Panc1 (cell line): ENCODE measurements at regions not wholly inside any gene's neighbourhood (a gene's known extent, or its start where the extent isn't known, plus 50 kb on each side); places are given as distances from the start of the nearest gene placed in this dataset.

Experiments
- POLR2AphosphoS5 ChIP-seq: IDR thresholded peaks from 2 replicates; pipeline ENCODE4 v1.6.1; 2012; ENCODE audit warnings: mild to moderate bottlenecking, low read depth, low read length, moderate library complexity
- TCF7L2 ChIP-seq: IDR thresholded peaks from 2 replicates; pipeline ENCODE4 v1.6.1; 2011; ENCODE audit warnings: mild to moderate bottlenecking, low read depth, low read length, inconsistent platforms
- TF ChIP-seq, protein P1 (sequence below): fragments of 450-650 bp; IDR thresholded peaks from 2 replicates; pipeline ENCODE4 v1.5.1; 2017; ENCODE audit warnings: mild to moderate bottlenecking
- TF ChIP-seq, protein P2 (sequence below), 2 experiments: IDR thresholded peaks; 2 replicates each; pipeline ENCODE4 v1.6.1; 2011 to 2012; ENCODE audit warnings: low read depth in 2 of 2, control low read depth in 1 of 2, low read length in 1 of 2, mild to moderate bottlenecking in 1 of 2, moderate library complexity in 1 of 2; ENCODE audit not compliant: insufficient read depth in 1 of 2

DNA sequence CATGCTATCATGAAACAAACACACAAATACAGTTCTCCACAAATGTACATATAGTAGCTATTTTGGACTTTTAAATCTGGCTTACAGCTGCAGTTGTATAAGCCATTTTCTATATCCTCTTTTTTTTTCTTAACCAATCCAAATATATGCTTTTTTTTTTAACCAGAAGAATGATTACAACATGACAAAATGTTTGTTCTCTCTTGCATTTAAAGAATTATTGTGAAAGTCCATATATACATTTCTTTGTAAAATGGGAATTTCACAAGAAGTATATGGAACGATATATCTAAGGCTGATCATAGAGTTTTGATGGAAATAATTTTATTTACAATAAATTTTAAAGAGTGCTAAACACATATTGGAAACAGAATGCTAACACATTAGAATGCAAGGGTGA lies 95.6 kb downstream of the CD200R1L start:
- TF ChIP-seq, protein P1, sequence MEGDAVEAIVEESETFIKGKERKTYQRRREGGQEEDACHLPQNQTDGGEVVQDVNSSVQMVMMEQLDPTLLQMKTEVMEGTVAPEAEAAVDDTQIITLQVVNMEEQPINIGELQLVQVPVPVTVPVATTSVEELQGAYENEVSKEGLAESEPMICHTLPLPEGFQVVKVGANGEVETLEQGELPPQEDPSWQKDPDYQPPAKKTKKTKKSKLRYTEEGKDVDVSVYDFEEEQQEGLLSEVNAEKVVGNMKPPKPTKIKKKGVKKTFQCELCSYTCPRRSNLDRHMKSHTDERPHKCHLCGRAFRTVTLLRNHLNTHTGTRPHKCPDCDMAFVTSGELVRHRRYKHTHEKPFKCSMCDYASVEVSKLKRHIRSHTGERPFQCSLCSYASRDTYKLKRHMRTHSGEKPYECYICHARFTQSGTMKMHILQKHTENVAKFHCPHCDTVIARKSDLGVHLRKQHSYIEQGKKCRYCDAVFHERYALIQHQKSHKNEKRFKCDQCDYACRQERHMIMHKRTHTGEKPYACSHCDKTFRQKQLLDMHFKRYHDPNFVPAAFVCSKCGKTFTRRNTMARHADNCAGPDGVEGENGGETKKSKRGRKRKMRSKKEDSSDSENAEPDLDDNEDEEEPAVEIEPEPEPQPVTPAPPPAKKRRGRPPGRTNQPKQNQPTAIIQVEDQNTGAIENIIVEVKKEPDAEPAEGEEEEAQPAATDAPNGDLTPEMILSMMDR = no peak
- TF ChIP-seq POLR2AphosphoS5 = no peak
- TF ChIP-seq, protein P2, sequence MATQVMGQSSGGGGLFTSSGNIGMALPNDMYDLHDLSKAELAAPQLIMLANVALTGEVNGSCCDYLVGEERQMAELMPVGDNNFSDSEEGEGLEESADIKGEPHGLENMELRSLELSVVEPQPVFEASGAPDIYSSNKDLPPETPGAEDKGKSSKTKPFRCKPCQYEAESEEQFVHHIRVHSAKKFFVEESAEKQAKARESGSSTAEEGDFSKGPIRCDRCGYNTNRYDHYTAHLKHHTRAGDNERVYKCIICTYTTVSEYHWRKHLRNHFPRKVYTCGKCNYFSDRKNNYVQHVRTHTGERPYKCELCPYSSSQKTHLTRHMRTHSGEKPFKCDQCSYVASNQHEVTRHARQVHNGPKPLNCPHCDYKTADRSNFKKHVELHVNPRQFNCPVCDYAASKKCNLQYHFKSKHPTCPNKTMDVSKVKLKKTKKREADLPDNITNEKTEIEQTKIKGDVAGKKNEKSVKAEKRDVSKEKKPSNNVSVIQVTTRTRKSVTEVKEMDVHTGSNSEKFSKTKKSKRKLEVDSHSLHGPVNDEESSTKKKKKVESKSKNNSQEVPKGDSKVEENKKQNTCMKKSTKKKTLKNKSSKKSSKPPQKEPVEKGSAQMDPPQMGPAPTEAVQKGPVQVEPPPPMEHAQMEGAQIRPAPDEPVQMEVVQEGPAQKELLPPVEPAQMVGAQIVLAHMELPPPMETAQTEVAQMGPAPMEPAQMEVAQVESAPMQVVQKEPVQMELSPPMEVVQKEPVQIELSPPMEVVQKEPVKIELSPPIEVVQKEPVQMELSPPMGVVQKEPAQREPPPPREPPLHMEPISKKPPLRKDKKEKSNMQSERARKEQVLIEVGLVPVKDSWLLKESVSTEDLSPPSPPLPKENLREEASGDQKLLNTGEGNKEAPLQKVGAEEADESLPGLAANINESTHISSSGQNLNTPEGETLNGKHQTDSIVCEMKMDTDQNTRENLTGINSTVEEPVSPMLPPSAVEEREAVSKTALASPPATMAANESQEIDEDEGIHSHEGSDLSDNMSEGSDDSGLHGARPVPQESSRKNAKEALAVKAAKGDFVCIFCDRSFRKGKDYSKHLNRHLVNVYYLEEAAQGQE (IDR thresholded peaks at IDR 0.05; ENCODE audit: insufficient read depth in 1 of 2, low read depth in 2 of 2, low read length in 1 of 2) = no peak
- TF ChIP-seq TCF7L2 = no peak
